ENCODE measurements at regions not wholly inside any gene's neighbourhood (a gene's known extent, or its start where the extent isn't known, plus 50 kb on each side); places are given as distances from the start of the nearest gene placed in this dataset.

DNA sequence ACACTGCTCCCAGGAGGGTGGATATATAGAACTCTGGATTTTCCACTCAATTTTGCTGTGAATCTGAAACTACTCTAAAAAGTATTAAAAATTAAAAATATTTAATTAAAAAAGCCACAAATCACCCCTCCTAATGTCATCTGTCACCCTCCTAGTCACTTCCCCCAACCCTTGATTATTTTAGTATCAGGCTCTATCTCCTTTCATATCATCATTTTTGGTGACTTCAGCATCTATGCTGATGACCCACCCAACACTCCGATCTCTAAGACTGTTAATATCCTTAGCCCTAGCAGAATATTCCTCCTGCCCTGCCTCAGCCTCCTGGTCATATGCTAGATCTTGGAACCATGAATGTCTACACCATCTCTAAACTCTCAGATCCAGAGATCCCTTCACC, 128.3 kb upstream of the SLC1A4 start:
- Mint-ChIP-seq H3K27ac (no peak overlapping the region), H3K4me1 (no peaks in the 10 kb centered on the region), H3K27me3 (ENCODE audit: low read depth in 2 of 2) (peaks cover 6 to 12% of the 10 kb centered on the region in 2 donors), H3K36me3 (no peaks in the 10 kb centered on the region), H3K9me3 (no peaks in the 10 kb centered on the region), H3K4me3 (no peak overlapping the region)
- intact Hi-C loops (cut with micrococcal nuclease), result no loop called here
- TF ChIP-seq, protein P1, sequence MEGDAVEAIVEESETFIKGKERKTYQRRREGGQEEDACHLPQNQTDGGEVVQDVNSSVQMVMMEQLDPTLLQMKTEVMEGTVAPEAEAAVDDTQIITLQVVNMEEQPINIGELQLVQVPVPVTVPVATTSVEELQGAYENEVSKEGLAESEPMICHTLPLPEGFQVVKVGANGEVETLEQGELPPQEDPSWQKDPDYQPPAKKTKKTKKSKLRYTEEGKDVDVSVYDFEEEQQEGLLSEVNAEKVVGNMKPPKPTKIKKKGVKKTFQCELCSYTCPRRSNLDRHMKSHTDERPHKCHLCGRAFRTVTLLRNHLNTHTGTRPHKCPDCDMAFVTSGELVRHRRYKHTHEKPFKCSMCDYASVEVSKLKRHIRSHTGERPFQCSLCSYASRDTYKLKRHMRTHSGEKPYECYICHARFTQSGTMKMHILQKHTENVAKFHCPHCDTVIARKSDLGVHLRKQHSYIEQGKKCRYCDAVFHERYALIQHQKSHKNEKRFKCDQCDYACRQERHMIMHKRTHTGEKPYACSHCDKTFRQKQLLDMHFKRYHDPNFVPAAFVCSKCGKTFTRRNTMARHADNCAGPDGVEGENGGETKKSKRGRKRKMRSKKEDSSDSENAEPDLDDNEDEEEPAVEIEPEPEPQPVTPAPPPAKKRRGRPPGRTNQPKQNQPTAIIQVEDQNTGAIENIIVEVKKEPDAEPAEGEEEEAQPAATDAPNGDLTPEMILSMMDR (IDR thresholded peaks at IDR 0.05), result no peak
- Histone ChIP-seq H3K36me3 (ENCODE audit: control insufficient read depth, insufficient read depth, low read length) (no peaks in the 10 kb centered on the region), H3K9me3 (ENCODE audit: control insufficient read depth, insufficient read depth, low read length) (no peaks in the 10 kb centered on the region), H3K27ac (ENCODE audit: low read length) (peak overlapping the region; percentile 81), H3K4me3 (ENCODE audit: low read length) (no peak overlapping the region), H3K27me3 (ENCODE audit: control insufficient read depth, insufficient read depth, low read length) (peaks cover 11% of the 10 kb centered on the region), H3K4me1 (ENCODE audit: control insufficient read depth, insufficient read depth, low read length) (peaks cover 60% of the 10 kb centered on the region)
- DNase-seq, result no peak
- 82% methylated on average over 1 of the region's 1 CpG for WGBS (ENCODE audit: insufficient coverage)
- ATAC-seq, result no peak

GRCh38 chr2:64861452-64862397, 127.5 kb upstream of the SLC1A4 start:
- Histone ChIP-seq H3K27me3 (ENCODE audit: control insufficient read depth, insufficient read depth, low read length) (peaks cover 12% of the 10 kb centered on the region), H3K36me3 (ENCODE audit: control insufficient read depth, insufficient read depth, low read length) (no peaks in the 10 kb centered on the region), H3K9me3 (ENCODE audit: control insufficient read depth, insufficient read depth, low read length) (no peaks in the 10 kb centered on the region), H3K4me1 (ENCODE audit: control insufficient read depth, insufficient read depth, low read length) (peaks cover 60% of the 10 kb centered on the region), H3K4me3 (ENCODE audit: low read length) (no peak overlapping the region), H3K27ac (ENCODE audit: low read length) (peak overlapping the region; percentile 81)
- Mint-ChIP-seq H3K36me3 (no peaks in the 10 kb centered on the region), H3K9me3 (no peaks in the 10 kb centered on the region), H3K27me3 (ENCODE audit: low read depth in 2 of 2) (peaks cover 9 to 14% of the 10 kb centered on the region in 2 donors), H3K4me1 (no peaks in the 10 kb centered on the region), H3K4me3 (no peak overlapping the region), H3K27ac (no peak overlapping the region)
- ATAC-seq (no peak), DNase-seq (no peak)
- 68% methylated on average over 7 of the region's 7 CpGs for WGBS (ENCODE audit: insufficient coverage)
- TF ChIP-seq, protein P1 (IDR thresholded peaks at IDR 0.05), result no peak
- intact Hi-C loops (cut with micrococcal nuclease), result no loop called here

DNA sequence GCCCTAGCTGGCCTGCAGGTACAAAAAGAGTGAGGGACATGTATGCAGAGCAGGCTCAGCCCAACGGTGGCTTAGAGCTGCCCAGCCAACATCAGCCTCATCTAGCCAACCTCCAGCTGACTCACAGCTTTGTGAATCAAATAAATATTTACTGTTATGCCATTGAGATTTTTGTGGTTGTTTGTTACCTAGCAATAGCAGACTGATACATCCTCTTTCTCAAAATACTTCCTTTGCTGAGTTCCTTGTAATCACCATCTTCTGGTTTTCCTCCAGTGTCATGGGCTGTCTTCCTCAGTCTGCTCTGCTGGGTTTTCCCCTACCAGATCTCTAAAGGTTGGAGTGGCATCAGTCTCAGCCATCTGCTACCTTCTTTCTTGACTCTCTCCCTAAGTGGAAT, 126.6 kb upstream of the SLC1A4 start:
- DNase-seq (peak in 1 of 2 donors; percentile 38), ATAC-seq (peak; percentile 39 to 72 (median 55))
- Mint-ChIP-seq H3K36me3 (no peaks in the 10 kb centered on the region), H3K27me3 (ENCODE audit: low read depth in 2 of 2) (peaks cover 9 to 12% of the 10 kb centered on the region in 2 donors), H3K9me3 (no peaks in the 10 kb centered on the region), H3K27ac (no peak overlapping the region), H3K4me3 (no peak overlapping the region), H3K4me1 (no peaks in the 10 kb centered on the region)
- H3K9me3 ChIP-seq (ENCODE audit: control insufficient read depth, insufficient read depth, low read length), result no peaks in the 10 kb centered on the region
- H3K4me3 ChIP-seq (ENCODE audit: low read length), result no peak overlapping the region
- peaks cover 59% of the 10 kb centered on the region for H3K4me1 ChIP-seq (ENCODE audit: control insufficient read depth, insufficient read depth, low read length)
- H3K27me3 ChIP-seq (ENCODE audit: control insufficient read depth, insufficient read depth, low read length), result peaks cover 12% of the 10 kb centered on the region
- intact Hi-C loops (cut with micrococcal nuclease), result no loop called here
- WGBS (ENCODE audit: insufficient coverage), result 50% methylated on average over 1 of the region's 1 CpG
- no peaks in the 10 kb centered on the region for H3K36me3 ChIP-seq (ENCODE audit: control insufficient read depth, insufficient read depth, low read length)
- H3K27ac ChIP-seq (ENCODE audit: low read length), result peak overlapping the region; percentile 81
- TF ChIP-seq, protein P1 (IDR thresholded peaks at IDR 0.05), result no peak

All from natural killer cell (primary cell).